COR-L47 (cell line): ENCODE measurements at regions not wholly inside any gene's neighbourhood (a gene's known extent, or its start where the extent isn't known, plus 50 kb on each side); places are given as distances from the start of the nearest gene placed in this dataset.

Source experiments
- DNase-seq: peaks from one replicate; lab custom pipeline; 2025; lab: John Stamatoyannopoulos, UW

- DNase-seq: no peak
These were observed 909.0 kb upstream of the LRRTM1 start for GRCh38 chr2:81213598-81213997.

GRCh38 chr2:81206216-81206615 is 901.7 kb upstream of the LRRTM1 start:
- no peak for DNase-seq

- DNase-seq: no peak
These were observed 892.5 kb upstream of the LRRTM1 start for GRCh38 chr2:81196933-81197628.

- DNase-seq: no peak
These were observed 891.9 kb upstream of the LRRTM1 start for GRCh38 chr2:81196383-81196851.

DNA sequence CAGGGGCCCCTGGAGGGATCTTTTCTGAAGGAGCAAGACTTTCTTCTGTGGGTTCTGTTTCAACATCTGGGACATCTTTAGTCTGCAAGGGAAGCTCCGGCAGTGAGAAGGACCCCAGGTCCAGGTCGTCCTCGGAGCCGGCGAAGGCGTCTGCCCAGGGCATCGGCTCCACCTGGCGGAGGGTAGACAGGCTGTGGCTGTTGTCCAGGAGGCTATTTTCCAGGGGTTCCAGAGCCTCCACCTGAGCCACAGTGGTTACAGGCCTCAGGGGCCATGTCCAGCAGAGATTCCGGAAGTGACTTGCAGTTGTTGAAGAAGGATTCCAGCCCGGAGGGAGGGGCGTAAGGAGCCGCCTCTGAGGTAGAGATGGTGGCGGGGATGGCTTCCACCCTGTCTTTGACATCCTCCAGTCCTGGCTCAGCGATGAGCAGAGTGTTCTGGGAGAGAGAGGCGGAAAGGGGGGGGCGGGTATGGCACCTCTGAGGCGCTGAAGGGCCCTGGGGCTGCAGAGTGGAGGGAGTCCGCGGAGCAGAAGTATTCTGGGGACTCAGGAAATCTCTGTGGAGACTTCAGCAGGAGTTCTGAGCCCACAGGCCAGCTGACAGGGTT is 891.3 kb upstream of the LRRTM1 start:
- no peak for DNase-seq

- DNase-seq: no peak
These were observed 890.6 kb upstream of the LRRTM1 start for GRCh38 chr2:81195017-81195773.

- DNase-seq: no peak
These were observed 890.0 kb upstream of the LRRTM1 start for GRCh38 chr2:81194581-81194980.

DNA sequence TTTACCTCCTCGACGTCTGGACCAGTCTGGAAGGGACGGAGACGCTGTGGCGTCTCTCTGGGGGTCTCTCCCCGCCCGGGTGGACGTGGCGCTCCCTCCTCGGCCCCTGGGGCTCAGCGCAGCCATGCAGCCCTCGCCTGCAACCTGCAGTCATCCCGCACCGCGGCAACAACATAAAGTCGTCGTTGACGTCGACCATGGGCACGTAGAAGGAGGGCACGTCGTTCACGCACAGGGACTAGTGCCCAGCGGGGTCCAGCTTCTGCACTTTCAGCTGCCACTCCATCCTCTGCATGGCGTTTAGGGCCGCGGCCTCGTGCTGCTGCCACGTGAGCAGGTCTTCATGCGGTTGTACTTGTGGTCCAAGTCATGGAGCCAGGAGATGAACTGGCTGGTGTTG is 889.6 kb upstream of the LRRTM1 start:
- no peak for DNase-seq

DNA sequence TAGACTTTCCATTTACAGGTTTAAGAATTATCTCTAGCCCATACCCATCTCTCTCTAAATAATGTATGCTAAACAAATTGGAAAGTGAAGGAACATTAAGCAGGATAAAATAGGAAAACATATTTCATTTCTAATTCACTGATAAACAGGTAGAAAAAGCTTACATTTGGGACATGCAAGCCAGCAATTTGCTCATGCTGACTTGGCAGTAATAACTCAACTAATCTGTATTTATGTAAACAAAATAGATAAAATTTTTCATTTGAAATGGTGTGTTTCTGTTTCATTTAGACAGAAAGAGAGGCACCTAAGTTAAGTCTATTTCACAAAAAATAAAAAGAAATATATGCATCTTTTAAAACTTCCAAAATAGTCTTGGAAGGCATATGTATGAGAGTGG is 877.3 kb upstream of the LRRTM1 start:
- DNase-seq: no peak

GRCh38 chr2:81171447-81171846 is 866.9 kb upstream of the LRRTM1 start:
- DNase-seq: no peak

- no peak for DNase-seq
These were observed 859.0 kb upstream of the LRRTM1 start for GRCh38 chr2:81163583-81163982.

DNA sequence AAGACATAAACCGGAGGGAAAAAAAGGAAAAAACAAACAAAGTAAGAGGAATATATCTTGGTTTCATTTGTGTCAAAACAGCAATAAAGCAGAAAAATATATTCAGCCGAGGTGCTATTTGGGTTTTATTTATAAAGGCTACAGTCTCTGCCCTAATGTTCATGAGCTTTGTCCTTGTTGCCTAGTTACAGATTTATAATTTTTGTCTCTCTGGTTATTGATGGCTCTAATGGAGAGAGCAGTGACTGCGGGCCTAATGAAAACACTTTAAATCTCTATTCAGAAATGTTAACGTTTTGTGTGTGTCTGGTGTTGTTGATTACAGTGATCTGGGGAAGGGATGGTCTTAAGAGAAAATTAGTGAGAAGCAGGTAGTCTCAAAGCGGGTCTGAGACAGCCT is 854.0 kb upstream of the LRRTM1 start:
- no peak for DNase-seq

DNA sequence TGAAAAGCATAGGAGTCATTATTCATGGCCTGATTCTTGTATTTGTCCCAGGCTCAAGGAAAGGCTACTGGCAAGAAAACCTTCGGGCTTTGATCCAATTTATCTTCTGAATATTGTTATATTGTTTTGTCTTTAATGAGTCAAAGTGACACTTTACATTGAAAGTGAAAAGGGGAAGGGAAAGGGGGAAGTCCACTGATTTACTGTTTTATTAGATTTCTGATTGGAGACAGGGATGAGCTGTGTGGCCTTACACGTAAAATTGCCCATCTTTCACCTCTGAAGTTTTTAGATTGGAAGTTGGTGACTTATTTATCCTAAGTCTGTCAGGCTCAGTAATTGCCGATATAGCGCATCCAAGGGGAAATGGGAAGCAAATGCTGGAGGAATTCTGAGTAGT is 843.8 kb upstream of the LRRTM1 start:
- no peak for DNase-seq

- no peak for DNase-seq
These were observed 831.7 kb upstream of the LRRTM1 start for GRCh38 chr2:81136296-81136695.

- DNase-seq: no peak
These were observed 792.8 kb upstream of the LRRTM1 start for GRCh38 chr2:81097361-81097760.

GRCh38 chr2:81093031-81093430 is 788.5 kb upstream of the LRRTM1 start:
- DNase-seq: no peak

DNA sequence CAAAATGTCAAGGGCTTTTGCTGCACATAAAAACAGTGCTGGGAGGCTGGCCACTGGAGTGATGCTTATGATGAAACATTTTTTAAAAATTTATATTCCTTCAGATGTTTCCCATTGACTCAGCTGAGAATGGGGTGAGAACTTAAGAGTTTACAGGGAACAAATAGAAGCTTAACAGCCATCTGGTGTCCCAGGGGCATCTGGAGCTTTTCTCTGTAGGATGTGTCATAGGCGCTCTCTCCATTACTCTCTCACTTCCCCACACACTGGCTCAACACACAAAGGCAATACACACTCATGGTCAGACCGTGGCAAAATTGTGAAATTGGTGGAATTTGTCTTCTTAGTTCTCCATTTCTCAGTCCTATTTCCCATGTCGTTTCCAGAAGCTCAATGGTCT is 783.1 kb upstream of the LRRTM1 start:
- no peak for DNase-seq

GRCh38 chr2:81084101-81084500 is 779.5 kb upstream of the LRRTM1 start:
- no peak for DNase-seq

DNA sequence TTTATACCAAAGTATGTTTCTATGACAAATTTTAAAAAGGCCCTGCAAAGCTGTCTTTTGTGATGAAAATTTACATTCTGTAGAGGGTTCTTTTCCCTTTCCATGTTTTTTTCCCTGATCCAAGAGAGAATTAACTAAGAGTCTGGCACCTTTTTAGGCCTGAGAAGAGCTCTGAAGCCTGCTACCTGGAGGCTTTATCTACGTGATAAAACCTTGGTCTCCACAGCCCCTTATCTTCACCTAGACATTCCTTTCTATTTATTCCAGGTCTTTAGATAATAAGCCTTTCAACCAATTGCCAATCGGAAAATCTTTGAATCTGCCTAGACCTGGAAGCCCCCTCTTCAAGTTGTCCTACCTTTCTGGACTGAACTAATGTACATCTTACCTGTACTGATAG is 774.1 kb upstream of the LRRTM1 start:
- no peak for DNase-seq

DNA sequence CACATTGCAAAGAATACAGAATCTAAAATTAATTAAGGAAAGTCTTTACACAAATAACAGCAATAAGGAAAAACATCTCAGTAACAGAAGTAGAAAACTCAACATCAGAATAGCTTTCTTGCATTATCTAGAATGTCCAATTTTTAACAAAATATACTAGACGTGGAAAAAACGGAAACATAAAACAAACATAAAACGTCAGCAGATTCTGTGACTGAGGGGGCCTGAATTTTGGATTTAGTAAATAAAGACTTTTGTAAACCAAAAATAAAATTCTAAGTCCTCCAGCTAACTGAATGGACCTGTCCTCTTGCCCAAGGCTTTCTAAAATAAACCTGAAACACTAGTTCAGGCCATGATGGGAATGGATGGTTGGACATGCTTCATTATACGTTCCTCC is 773.5 kb upstream of the LRRTM1 start:
- no peak for DNase-seq

DNA sequence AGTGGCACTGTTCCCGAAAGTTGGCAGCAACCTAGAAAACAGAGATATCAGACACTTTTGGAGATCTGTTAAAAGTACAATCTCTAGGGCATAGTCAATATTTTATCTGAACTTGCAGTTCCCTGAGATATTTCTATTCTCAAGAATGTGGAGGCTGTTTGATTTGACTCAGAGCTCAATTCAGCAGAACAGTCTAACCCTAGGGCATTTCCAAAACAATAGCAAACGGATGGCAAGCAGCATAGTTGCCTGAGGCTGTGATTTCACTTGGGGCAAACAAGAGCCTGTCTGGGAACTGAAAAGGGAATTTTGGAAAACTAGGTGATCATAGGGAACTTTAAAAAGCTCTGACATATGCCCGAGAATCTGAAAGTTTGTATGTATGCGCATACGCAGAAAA is 772.8 kb upstream of the LRRTM1 start:
- DNase-seq: no peak

- no peak for DNase-seq
These were observed 768.9 kb upstream of the LRRTM1 start for GRCh38 chr2:81073412-81073811.

DNA sequence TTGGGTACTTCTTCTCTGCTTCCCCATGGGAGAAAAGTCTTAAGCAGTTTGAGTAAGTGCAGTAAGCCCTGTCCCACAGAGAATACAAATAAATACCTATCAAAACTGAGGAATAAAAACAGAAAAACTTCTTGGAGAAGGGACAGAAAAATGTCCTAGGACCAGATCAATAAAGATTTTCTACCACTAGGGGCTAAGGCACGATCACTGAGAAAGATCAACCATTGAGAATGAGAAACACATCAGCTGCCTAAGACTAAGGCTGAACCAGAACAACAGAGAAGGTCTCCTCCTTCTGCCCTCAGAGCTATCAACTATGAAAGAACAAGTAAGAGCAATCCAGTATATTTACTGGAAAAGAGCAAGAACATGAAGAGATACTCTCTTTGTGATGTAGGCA is 763.6 kb upstream of the LRRTM1 start:
- DNase-seq: no peak
